GM21786 (cell line): ENCODE measurements at regions not wholly inside any gene's neighbourhood (a gene's known extent, or its start where the extent isn't known, plus 50 kb on each side); places are given as distances from the start of the nearest gene placed in this dataset.

Source experiments
- ATAC-seq: cut with Tn5 transposase; IDR thresholded peaks from one replicate; pipeline ENCODE4 v1.9.1; 2021; ENCODE audit not compliant: unreplicated experiment

GRCh38 chr3:43210049-43211027 is 76.0 kb upstream of the SNRK start:
- no peak for ATAC-seq

- peak; percentile 65 for ATAC-seq
Observed at GRCh38 chr3:43207628-43208085, 78.7 kb upstream of the SNRK start.

- ATAC-seq = no peak
Observed at GRCh38 chr3:43206632-43207031, 79.7 kb upstream of the SNRK start.

GRCh38 chr3:43206105-43206504 is 80.2 kb upstream of the SNRK start:
- no peak for ATAC-seq

GRCh38 chr3:43203022-43203421 is 83.3 kb upstream of the SNRK start:
- no peak for ATAC-seq

- ATAC-seq = no peak
Observed at GRCh38 chr3:43201581-43201980, 84.8 kb upstream of the SNRK start.

GRCh38 chr3:43199645-43200306 is 86.6 kb upstream of the SNRK start:
- no peak for ATAC-seq

- ATAC-seq = no peak
Observed at GRCh38 chr3:43198791-43199644, 87.3 kb upstream of the SNRK start.

GRCh38 chr3:43198301-43198700 is 88.0 kb upstream of the SNRK start:
- no peak for ATAC-seq

- no peak for ATAC-seq
Observed at GRCh38 chr3:43197181-43197580, 89.2 kb upstream of the SNRK start.

GRCh38 chr3:43196721-43197120 is 89.6 kb upstream of the SNRK start:
- no peak for ATAC-seq

- ATAC-seq = no peak
Observed at GRCh38 chr3:43195115-43195498, 89.2 kb upstream of the POMGNT2 start.

GRCh38 chr3:43194490-43195114 is 88.7 kb upstream of the POMGNT2 start:
- ATAC-seq = no peak

GRCh38 chr3:43194069-43194468 is 88.2 kb upstream of the POMGNT2 start:
- ATAC-seq = no peak

- no peak for ATAC-seq
Observed at GRCh38 chr3:43192028-43192427, 86.1 kb upstream of the POMGNT2 start.

GRCh38 chr3:43191116-43191515 is 85.2 kb upstream of the POMGNT2 start:
- ATAC-seq = no peak

GRCh38 chr3:43190670-43191069 is 84.8 kb upstream of the POMGNT2 start:
- no peak for ATAC-seq

- no peak for ATAC-seq
Observed at GRCh38 chr3:43187836-43188479, 82.1 kb upstream of the POMGNT2 start.

- no peak for ATAC-seq
Observed at GRCh38 chr3:43185983-43186314, 80.1 kb upstream of the POMGNT2 start.

GRCh38 chr3:43185274-43185982 is 79.5 kb upstream of the POMGNT2 start:
- ATAC-seq = no peak
